HG03558 (cell line): ENCODE measurements at regions not wholly inside any gene's neighbourhood (a gene's known extent, or its start where the extent isn't known, plus 50 kb on each side); places are given as distances from the start of the nearest gene placed in this dataset.

Experiments
- ATAC-seq: cut with Tn5 transposase; IDR thresholded peaks from one replicate; pipeline ENCODE4 v1.9.1; 2021; ENCODE audit warnings: moderate number of reproducible peaks; ENCODE audit not compliant: unreplicated experiment; ENCODE audit errors: extremely low read depth

DNA sequence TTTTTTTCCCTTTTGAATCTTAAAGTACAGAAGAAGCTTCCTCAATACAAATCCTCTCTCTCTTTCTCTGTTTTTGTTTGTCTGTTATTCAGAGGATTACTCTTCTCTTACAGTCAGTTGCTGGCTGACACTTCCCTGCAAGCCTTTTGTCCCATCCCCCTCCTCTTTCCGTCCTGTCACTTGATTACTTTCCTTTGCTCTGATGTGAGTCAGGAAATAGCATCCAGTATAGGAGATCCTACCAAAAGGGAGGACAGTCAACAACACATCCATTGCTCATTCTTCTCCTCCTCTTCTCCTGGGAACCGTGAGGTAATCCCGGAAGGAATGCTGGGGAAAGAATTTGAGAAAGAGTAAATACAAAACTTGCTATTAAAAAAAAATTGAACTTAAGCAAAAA lies 79.3 kb upstream of the SCN7A start:
- no peak for ATAC-seq

DNA sequence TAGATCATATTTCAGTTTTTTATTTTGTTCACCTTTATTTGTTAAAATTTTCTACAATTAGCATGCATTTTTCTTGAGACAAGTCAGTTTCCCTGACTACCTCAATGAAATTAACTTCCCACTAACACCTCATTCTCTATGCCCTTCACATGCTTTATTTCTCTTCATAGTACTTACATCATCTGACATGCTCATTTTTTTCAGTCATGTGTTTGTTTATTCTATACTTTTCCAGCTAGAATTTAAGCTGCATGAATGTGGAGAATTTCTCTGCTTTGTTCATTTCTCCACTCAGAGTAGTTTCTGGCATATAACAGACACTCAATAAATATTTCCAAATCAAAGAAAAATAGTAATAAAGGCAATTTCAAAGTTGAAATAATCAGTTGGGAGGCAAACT lies 78.9 kb upstream of the SCN7A start:
- ATAC-seq, result no peak

DNA sequence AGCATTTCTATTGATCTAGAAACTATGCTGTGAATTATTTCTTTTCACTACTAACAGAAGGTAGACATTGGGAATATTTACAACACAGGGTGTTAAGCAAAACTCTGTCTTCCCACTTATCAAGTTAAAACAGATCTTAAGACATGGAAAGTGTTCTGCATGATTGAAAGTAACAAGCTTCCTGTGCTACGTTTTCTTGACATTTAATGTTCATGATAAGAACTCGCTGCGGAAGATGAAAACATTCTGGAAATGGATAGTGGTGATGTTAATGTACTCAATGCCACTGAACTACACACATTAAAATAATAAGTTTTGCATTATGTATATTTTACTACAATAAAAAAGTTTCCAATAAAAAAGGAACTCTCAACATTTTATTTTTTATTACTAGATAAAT lies 74.4 kb upstream of the SCN7A start:
- ATAC-seq, result no peak

DNA sequence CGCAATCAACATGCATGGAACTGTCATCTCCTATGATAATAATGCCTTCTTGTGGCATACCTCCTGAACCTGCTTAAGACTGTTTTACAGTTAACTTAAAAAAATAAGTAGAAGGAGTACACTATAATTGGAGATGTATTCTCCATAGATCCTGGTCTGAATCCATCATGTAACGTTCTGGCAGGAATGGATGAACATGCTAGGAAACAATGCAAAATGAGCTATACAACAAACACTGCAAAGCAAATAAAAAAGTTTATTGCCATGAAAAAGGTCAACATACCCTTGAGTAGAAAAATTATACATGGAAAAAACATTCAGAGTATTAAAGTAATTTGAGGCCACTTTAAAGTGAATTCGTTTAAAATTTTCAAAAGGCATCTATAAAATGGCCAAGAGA lies 71.5 kb upstream of the SCN7A start:
- no peak for ATAC-seq

DNA sequence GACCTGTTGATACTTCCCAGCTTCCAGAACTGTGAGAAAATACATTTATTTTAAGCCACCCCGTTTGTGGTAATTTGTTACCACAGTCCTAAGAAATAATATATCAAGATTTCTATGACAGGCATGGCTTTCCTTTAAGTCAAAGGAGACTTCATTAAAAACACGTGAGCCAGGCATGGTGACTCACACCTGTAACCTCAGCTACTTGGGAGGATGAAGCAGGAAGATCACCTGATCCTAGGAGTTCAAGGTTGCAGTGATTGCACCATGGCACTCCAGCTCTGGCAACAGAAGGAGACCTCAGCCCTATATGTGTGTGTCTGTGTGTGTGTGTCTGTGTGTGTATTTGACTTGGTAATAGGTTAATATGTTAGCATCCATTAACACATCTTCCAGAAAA lies 69.8 kb upstream of the SCN7A start:
- no peak for ATAC-seq

DNA sequence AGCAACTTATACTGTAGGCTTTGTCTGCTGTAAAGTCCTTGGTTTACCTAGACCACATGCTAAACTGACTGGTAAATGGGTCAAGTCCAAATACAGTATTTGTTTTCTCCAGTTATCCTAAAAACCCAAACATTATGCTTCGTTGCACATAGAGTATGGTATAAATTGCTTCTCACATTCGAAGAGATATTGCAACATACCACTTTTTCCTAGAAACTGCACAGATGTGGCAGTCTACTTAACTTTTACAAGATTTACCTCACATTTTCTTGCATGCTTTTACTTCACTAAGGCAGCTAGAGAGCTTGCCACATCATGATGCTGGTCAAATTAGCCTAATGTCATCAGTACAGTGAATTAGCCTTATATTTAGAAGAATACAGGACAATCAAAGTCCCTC lies 66.0 kb upstream of the SCN7A start:
- ATAC-seq, result no peak

DNA sequence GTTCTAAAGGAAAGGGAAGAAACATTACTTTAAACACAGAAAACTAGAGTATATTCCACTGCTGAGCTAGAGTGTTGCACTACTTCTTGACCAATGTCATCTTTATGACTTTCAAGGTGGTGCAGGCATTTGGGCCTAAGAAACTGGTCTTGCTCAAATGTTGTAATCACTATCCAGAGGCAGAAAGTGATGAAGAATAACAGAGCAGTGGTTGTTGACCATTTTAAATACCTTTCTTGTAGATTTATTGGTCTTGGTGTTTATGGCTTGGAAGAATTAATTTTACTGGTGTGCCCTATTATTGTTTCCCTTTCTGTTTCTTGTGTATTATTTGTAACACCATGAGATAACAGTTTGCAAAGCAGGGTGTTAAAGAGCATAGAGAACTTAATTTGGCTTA lies 56.9 kb upstream of the SCN7A start:
- no peak for ATAC-seq

DNA sequence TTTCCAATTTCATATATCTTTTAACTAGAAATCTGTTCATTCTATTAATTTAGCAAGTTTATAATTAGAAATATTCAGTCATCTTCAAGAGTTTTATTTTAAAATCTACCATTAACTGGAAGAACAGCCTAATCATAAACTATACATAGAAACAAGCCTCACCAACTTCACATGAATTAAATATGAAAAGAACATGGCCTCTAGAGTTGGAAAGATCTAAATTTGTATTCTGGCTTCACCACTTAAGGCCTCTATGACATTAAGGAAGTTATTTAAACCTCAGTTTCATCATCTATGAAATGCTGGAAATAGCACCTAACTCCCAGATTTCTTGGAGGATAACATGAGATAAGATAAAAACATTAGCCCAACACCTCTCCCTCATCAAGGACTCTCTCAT lies 51.4 kb upstream of the SCN7A start:
- no peak for ATAC-seq
